SK-N-SH treated with all-trans-retinoic acid at 6 μM for 48 hours (cell line): ENCODE measurements at regions not wholly inside any gene's neighbourhood (a gene's known extent, or its start where the extent isn't known, plus 50 kb on each side); places are given as distances from the start of the nearest gene placed in this dataset.
A peak's percentile ranks its signal among the peaks of the same experiment; 100 is the strongest.

Experiments
- ATAC-seq: fragments of 200-7000 bp; cut with Tn5 transposase; 3 replicates; pipeline ENCODE4 v1.9.1; 2020; ENCODE audit warnings: mild to moderate bottlenecking, moderate library complexity
- BACH2 ChIP-seq: fragments of 250-450 bp; sonication (Bioruptor Pico); IDR thresholded peaks from 2 replicates; pipeline ENCODE4 v1.9.0; 2021; ENCODE audit warnings: mild to moderate bottlenecking, borderline replicate concordance
- CSDC2 ChIP-seq: fragments of 250-450 bp; sonication (Bioruptor Pico); IDR thresholded peaks from 2 replicates; pipeline ENCODE4 v1.5.0; 2020; ENCODE audit warnings: mild to moderate bottlenecking, moderate library complexity
- CSRNP3 ChIP-seq: fragments of 250-450 bp; sonication (Bioruptor Pico); IDR thresholded peaks from 2 replicates; pipeline ENCODE4 v1.5.1; 2021; ENCODE audit warnings: mild to moderate bottlenecking, moderate library complexity
- ESRRG ChIP-seq: fragments of 250-450 bp; sonication (Bioruptor Pico); IDR thresholded peaks from 2 replicates; pipeline ENCODE4 v1.6.1; 2021; ENCODE audit warnings: mild to moderate bottlenecking
- GLIS3 ChIP-seq: fragments of 250-450 bp; sonication (Bioruptor Pico); IDR thresholded peaks from 2 replicates; pipeline ENCODE4 v1.5.0; 2020; ENCODE audit warnings: mild to moderate bottlenecking, moderate library complexity
- ISL1 ChIP-seq: fragments of 250-450 bp; sonication (Bioruptor Pico); IDR thresholded peaks from 2 replicates; pipeline ENCODE4 v2.1.2; 2022; ENCODE audit warnings: mild to moderate bottlenecking, moderate library complexity
- OSR1 ChIP-seq: fragments of 250-450 bp; sonication (Bioruptor Pico); IDR thresholded peaks from 2 replicates; pipeline ENCODE4 v1.8.0; 2022; ENCODE audit warnings: moderate library complexity, mild to moderate bottlenecking, inconsistent platforms
- PPARA ChIP-seq: fragments of 250-450 bp; sonication (Bioruptor Pico); IDR thresholded peaks from 2 replicates; pipeline ENCODE4 v1.5.0; 2020; ENCODE audit warnings: mild to moderate bottlenecking, borderline replicate concordance
- RARB ChIP-seq: fragments of 250-450 bp; sonication (Bioruptor Pico); IDR thresholded peaks from 2 replicates; pipeline ENCODE4 v1.8.0; 2021; ENCODE audit warnings: mild to moderate bottlenecking, moderate library complexity
- TCF4 ChIP-seq: fragments of 250-450 bp; sonication (Bioruptor Pico); IDR thresholded peaks from 2 replicates; pipeline ENCODE4 v1.8.0; 2021; ENCODE audit warnings: mild to moderate bottlenecking, moderate library complexity, borderline replicate concordance
- TSHZ2 ChIP-seq: fragments of 250-450 bp; sonication (Bioruptor Pico); IDR thresholded peaks from 2 replicates; pipeline ENCODE4 v1.5.0; 2020; ENCODE audit warnings: mild to moderate bottlenecking, moderate library complexity
- ZC3H10 ChIP-seq: fragments of 250-450 bp; sonication (Bioruptor Pico); IDR thresholded peaks from 2 replicates; pipeline ENCODE4 v1.5.1; 2021; ENCODE audit warnings: mild to moderate bottlenecking, moderate library complexity
- ZFP3 ChIP-seq: fragments of 250-450 bp; sonication (Bioruptor Pico); IDR thresholded peaks from 2 replicates; pipeline ENCODE4 v1.5.0; 2020; ENCODE audit warnings: mild to moderate bottlenecking, moderate library complexity
- ZFP30 ChIP-seq: fragments of 450-650 bp; formaldehyde crosslinking; IDR thresholded peaks from 2 replicates; pipeline ENCODE4 v1.5.0; 2022; ENCODE audit warnings: mild to moderate bottlenecking, moderate library complexity
- ZNF565 ChIP-seq: fragments of 450-650 bp; formaldehyde crosslinking; conservative IDR thresholded peaks from 2 replicates; pipeline ENCODE4 v1.5.0; 2020; ENCODE audit warnings: low read depth, mild to moderate bottlenecking, moderate library complexity
- ZNF70 ChIP-seq: fragments of 450-650 bp; formaldehyde crosslinking; IDR thresholded peaks from 2 replicates; pipeline ENCODE4 v1.5.0; 2020; ENCODE audit warnings: mild to moderate bottlenecking, moderate library complexity
- ZNF8 ChIP-seq: fragments of 450-650 bp; formaldehyde crosslinking; IDR thresholded peaks from 2 replicates; pipeline ENCODE4 v1.5.0; 2020; ENCODE audit warnings: mild to moderate bottlenecking, moderate library complexity
- TF ChIP-seq, protein P1 (sequence below): fragments of 250-450 bp; sonication (Bioruptor Pico); IDR thresholded peaks from 2 replicates; pipeline ENCODE4 v1.5.1; 2020; ENCODE audit warnings: low read depth, mild to moderate bottlenecking, moderate library complexity
- TF ChIP-seq, protein P2 (sequence below): fragments of 250-450 bp; sonication (Bioruptor Pico); IDR thresholded peaks from 2 replicates; pipeline ENCODE4 v1.8.0; 2020; ENCODE audit warnings: mild to moderate bottlenecking, moderate library complexity, borderline replicate concordance

DNA sequence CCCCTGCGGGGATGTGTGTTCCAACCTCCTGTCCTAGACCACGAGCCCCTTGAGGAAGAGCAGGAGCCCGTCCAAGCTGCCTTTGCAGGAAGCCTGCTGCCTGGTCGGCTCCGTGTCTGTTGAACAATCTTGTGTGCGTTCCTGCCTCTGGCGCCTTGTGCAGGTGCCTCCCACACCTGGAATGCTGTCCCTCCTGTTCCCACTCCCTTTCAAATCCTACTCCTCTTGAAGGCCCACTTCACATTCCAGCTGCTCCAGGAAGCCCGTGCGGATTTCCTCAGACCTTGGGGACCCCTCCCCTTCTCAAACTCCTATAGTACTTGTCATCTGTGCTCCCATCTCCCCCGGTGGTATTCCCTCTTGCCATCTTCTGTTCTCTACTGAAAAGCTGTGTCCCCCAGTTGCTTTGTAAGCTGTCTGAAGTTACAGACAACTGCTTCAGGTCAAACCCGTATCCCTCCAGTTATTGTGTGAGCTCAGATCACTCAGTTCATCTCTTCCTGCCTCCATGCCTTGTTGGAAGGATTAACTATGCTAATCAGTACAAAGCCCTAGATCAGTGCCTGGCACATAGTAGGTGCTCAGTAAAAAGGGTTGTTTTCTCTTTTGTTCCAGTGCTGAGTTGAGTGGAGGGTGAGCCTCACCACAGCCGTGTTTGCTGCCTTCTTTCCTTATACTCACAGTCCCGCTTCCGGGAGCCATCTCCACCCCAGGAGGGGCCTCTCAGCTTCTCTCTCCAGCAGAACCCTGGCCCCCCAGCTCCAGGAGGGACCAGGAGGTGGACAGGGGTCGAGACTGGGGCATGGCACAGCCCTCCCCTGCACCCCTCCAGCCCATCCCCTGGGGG is 241.8 kb upstream of the CIBAR2 start:
- TF ChIP-seq TCF4 (no peak), ZFP30 (CRISPR knock-in tag) (no peak), TSHZ2 (no peak), ZNF8 (CRISPR knock-in tag) (no peak), ESRRG (CRISPR knock-in tag) (no peak), ZNF565 (no peak), BACH2 (CRISPR knock-in tag) (no peak), ISL1 (CRISPR knock-in tag) (no peak), ZNF70 (CRISPR knock-in tag) (no peak), RARB (CRISPR knock-in tag) (no peak), ZC3H10 (no peak), GLIS3 (no peak)
- TF ChIP-seq, protein P1, sequence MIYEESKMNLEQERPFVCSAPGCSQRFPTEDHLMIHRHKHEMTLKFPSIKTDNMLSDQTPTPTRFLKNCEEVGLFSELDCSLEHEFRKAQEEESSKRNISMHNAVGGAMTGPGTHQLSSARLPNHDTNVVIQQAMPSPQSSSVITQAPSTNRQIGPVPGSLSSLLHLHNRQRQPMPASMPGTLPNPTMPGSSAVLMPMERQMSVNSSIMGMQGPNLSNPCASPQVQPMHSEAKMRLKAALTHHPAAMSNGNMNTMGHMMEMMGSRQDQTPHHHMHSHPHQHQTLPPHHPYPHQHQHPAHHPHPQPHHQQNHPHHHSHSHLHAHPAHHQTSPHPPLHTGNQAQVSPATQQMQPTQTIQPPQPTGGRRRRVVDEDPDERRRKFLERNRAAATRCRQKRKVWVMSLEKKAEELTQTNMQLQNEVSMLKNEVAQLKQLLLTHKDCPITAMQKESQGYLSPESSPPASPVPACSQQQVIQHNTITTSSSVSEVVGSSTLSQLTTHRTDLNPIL (CRISPR knock-in tag), result no peak
- TF ChIP-seq, protein P2, sequence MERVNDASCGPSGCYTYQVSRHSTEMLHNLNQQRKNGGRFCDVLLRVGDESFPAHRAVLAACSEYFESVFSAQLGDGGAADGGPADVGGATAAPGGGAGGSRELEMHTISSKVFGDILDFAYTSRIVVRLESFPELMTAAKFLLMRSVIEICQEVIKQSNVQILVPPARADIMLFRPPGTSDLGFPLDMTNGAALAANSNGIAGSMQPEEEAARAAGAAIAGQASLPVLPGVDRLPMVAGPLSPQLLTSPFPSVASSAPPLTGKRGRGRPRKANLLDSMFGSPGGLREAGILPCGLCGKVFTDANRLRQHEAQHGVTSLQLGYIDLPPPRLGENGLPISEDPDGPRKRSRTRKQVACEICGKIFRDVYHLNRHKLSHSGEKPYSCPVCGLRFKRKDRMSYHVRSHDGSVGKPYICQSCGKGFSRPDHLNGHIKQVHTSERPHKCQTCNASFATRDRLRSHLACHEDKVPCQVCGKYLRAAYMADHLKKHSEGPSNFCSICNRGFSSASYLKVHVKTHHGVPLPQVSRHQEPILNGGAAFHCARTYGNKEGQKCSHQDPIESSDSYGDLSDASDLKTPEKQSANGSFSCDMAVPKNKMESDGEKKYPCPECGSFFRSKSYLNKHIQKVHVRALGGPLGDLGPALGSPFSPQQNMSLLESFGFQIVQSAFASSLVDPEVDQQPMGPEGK (CRISPR knock-in tag), result no peak
- ATAC-seq, result peak; percentile 6; the same call in 2 of the 3 replicates

- peak; percentile 80 for ATAC-seq
- TF ChIP-seq ZNF70 (CRISPR knock-in tag) (peak; percentile 80), TSHZ2 (peak; percentile 33; the same call in 1 of the 2 replicates)
- TF ChIP-seq, protein P2 (CRISPR knock-in tag), result no peak
These were observed 242.6 kb upstream of the CIBAR2 start for GRCh38 chr16:85354686-85355514.

- no peak for ATAC-seq
- TF ChIP-seq ISL1 (CRISPR knock-in tag) (no peak), ESRRG (CRISPR knock-in tag) (no peak), ZNF70 (CRISPR knock-in tag) (no peak), CSRNP3 (CRISPR knock-in tag) (no peak), ZFP3 (CRISPR knock-in tag) (no peak), PPARA (CRISPR knock-in tag) (no peak), ZNF8 (CRISPR knock-in tag) (no peak), OSR1 (no peak), GLIS3 (no peak), CSDC2 (CRISPR knock-in tag) (no peak), RARB (CRISPR knock-in tag) (no peak), TSHZ2 (no peak), ZFP30 (CRISPR knock-in tag) (no peak), ZNF565 (no peak)
These were observed 243.2 kb upstream of the CIBAR2 start for GRCh38 chr16:85355515-85355837.
